ENCODE measurements at regions not wholly inside any gene's neighbourhood (a gene's known extent, or its start where the extent isn't known, plus 50 kb on each side); places are given as distances from the start of the nearest gene placed in this dataset.

GRCh38 chr1:115491298-115492018, 150.3 kb upstream of the VANGL1 start:
- Histone ChIP-seq H2BK15ac (ENCODE audit: low read depth, low read length) (no peak overlapping the region), H3K9ac (ENCODE audit: extremely low read depth, insufficient read length, low read length) (no peak overlapping the region), H3K18ac (ENCODE audit: insufficient read length, low read depth, low read length) (no peak overlapping the region), H3K23ac (ENCODE audit: insufficient read length, low read depth, low read length) (no peak overlapping the region), H3K27ac (ENCODE audit: insufficient read length, low read depth, low read length) (no peak overlapping the region), H4K8ac (replicated peaks; ENCODE audit: insufficient read length, low read depth, low read length) (no peak overlapping the region), H2BK5ac (ENCODE audit: insufficient read length, low read length) (no peak overlapping the region), H3K4ac (ENCODE audit: low read depth, low read length) (no peak overlapping the region), H4K5ac (ENCODE audit: insufficient read length, low read depth, low read length) (no peak overlapping the region), H3K56ac (ENCODE audit: insufficient read length, low read depth, low read length) (no peak overlapping the region), H2AFZ (ENCODE audit: low read length) (no peak overlapping the region), H4K20me1 (ENCODE audit: control insufficient read depth, insufficient read depth, insufficient read length) (no peaks in the 10 kb centered on the region), H3K23me2 (ENCODE audit: insufficient read length, low read depth, low read length, poor library complexity, severe bottlenecking) (no peaks in the 10 kb centered on the region), H3K9me3 (ENCODE audit: control insufficient read depth, low read depth, low read length) (no peaks in the 10 kb centered on the region), H3T11ph (ENCODE audit: low read length) (no peak overlapping the region), H3K79me1 (ENCODE audit: insufficient read depth, low read depth, low read length, poor library complexity, severe bottlenecking) (no peaks in the 10 kb centered on the region), H3K4me1 (ENCODE audit: insufficient read depth, low read length) (no peaks in the 10 kb centered on the region), H3K79me2 (ENCODE audit: insufficient read depth, low read length) (no peaks in the 10 kb centered on the region), H3K27me3 (ENCODE audit: insufficient read depth, low read length) (no peaks in the 10 kb centered on the region), H3K14ac (ENCODE audit: insufficient read depth, low read length) (no peak overlapping the region), H2AK5ac (ENCODE audit: insufficient read length, low read length) (no peak overlapping the region), H4K91ac (ENCODE audit: insufficient read length, low read depth, low read length) (no peak overlapping the region), H2BK20ac (ENCODE audit: low read depth, low read length, poor library complexity, severe bottlenecking) (no peak overlapping the region), H2BK120ac (ENCODE audit: low read depth, low read length, poor library complexity, severe bottlenecking) (no peak overlapping the region), H2BK12ac (ENCODE audit: insufficient read length, low read depth, low read length) (no peak overlapping the region), H3K4me2 (ENCODE audit: insufficient read depth, insufficient read length, low read length) (no peak overlapping the region)
- Mint-ChIP-seq H3K27me3 (ENCODE audit: low read depth) (no peaks in the 10 kb centered on the region; the same call in 1 of the 2 replicates), H3K4me1 (peaks cover 13 to 15% of the 10 kb centered on the region in 2 experiments), H3K9me3 (no peaks in the 10 kb centered on the region), H3K4me3 (no peak overlapping the region), H3K36me3 (ENCODE audit: insufficient read depth in 1 of 3, low read depth in 3 of 3) (no peaks in the 10 kb centered on the region), H3K27ac (peak overlapping the region in 1 of 3 experiments; percentile 58; a peak in 1 of 7 replicates)
- no peak for DNase-seq
- WGBS (ENCODE audit: extremely low coverage, insufficient read length, low lambda C conversion rate) = no CpG with 5 or more reads among the region's 9 CpGs
- no peak for TF ChIP-seq CTCF (conservative IDR thresholded peaks at IDR 0.05)

Data from H9 (cell line).